Left ventricle myocardium inferior (tissue), 1 donor: ENCODE measurements at regions not wholly inside any gene's neighbourhood (a gene's known extent, or its start where the extent isn't known, plus 50 kb on each side); places are given as distances from the start of the nearest gene placed in this dataset.

Source experiments
- DNase-seq: peaks from one replicate; pipeline ENCODE4 v3.0.0-alpha.2; 2020
- H3K27ac ChIP-seq: fragments of 200-600 bp; replicated peaks from 2 replicates; pipeline ENCODE4 v1.8.0; 2021
- H3K27me3 ChIP-seq: fragments of 200-600 bp; 2 replicates; pipeline ENCODE4 v1.8.0; 2021; ENCODE audit warnings: low read depth
- H3K36me3 ChIP-seq: fragments of 200-600 bp; 2 replicates; pipeline ENCODE4 v1.8.0; 2021
- H3K4me1 ChIP-seq: fragments of 200-600 bp; 2 replicates; pipeline ENCODE4 v1.8.0; 2021
- H3K4me3 ChIP-seq: fragments of 200-600 bp; 2 replicates; pipeline ENCODE4 v1.8.0; 2021; ENCODE audit warnings: mild to moderate bottlenecking, moderate library complexity
- H3K9me3 ChIP-seq: fragments of 200-600 bp; replicated peaks from 2 replicates; pipeline ENCODE4 v1.8.0; 2021
- intact Hi-C: fragments of 100-400 bp; cut with micrococcal nuclease; formaldehyde crosslinking; loops from one replicate; pipeline ENCODE4 v1.11.0; 2022
- TF ChIP-seq, protein P1 (sequence below): fragments of 200-600 bp; IDR thresholded peaks from 2 replicates; pipeline ENCODE4 v1.8.0; 2021; ENCODE audit warnings: antibody characterized with exemption, mild to moderate bottlenecking, borderline replicate concordance
- donor health status: DM: no; HTN: yes; CAD: no; lungs with severe emphysema.

DNA sequence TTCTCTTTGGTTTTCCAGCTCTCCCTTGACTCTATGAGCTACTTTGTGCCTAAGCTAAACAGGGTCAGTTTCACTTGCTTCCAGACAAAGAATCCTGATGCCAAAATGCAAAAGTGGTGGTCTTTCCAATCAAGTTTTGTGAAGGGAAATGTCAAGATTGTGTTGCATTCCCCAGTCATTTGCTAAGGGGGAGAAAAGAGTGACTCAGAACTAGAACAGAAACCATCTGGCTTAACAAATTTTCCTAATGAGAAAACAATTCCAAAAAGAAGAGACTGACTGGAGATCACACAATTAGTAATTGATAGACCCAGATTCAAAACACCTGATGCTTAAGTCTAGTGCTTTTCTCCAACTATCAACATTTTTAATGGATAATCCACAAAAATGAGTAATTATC lies 235.1 kb upstream of the DIO2 start:
- H3K4me3 ChIP-seq = no peak overlapping the region
- H3K4me1 ChIP-seq = no peaks in the 10 kb centered on the region
- TF ChIP-seq, protein P1, sequence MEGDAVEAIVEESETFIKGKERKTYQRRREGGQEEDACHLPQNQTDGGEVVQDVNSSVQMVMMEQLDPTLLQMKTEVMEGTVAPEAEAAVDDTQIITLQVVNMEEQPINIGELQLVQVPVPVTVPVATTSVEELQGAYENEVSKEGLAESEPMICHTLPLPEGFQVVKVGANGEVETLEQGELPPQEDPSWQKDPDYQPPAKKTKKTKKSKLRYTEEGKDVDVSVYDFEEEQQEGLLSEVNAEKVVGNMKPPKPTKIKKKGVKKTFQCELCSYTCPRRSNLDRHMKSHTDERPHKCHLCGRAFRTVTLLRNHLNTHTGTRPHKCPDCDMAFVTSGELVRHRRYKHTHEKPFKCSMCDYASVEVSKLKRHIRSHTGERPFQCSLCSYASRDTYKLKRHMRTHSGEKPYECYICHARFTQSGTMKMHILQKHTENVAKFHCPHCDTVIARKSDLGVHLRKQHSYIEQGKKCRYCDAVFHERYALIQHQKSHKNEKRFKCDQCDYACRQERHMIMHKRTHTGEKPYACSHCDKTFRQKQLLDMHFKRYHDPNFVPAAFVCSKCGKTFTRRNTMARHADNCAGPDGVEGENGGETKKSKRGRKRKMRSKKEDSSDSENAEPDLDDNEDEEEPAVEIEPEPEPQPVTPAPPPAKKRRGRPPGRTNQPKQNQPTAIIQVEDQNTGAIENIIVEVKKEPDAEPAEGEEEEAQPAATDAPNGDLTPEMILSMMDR = no peak
- no peaks in the 10 kb centered on the region for H3K27me3 ChIP-seq
- no peak for DNase-seq
- H3K36me3 ChIP-seq = no peaks in the 10 kb centered on the region
- H3K27ac ChIP-seq = no peak overlapping the region
- H3K9me3 ChIP-seq = peaks cover 20% of the 10 kb centered on the region
- intact Hi-C loops = no loop called here

DNA sequence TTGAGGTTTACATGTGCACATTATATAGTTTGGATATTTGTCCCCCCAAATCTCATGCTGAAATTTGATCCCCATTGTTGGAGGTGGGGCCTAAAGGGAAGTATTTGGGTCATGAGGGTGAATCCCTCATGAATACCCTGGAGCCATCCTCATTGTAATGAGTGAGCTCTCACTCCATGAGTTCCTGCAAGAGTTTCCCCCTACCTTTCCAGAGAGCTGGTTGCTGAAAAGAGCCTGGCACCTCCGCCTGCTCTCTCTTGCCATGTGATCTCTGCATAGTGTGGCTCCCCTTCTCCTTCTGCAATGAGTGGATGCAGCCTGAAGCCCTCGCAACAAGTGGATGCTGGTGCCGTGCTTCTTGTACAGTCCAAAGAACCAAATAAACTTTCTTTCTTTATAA lies 234.3 kb upstream of the DIO2 start:
- intact Hi-C loops = no loop called here
- TF ChIP-seq, protein P1 = no peak
- Histone ChIP-seq H3K4me1 (no peaks in the 10 kb centered on the region), H3K27me3 (no peaks in the 10 kb centered on the region), H3K4me3 (no peak overlapping the region), H3K27ac (no peak overlapping the region), H3K9me3 (peaks cover 20% of the 10 kb centered on the region), H3K36me3 (no peaks in the 10 kb centered on the region)
- no peak for DNase-seq

DNA sequence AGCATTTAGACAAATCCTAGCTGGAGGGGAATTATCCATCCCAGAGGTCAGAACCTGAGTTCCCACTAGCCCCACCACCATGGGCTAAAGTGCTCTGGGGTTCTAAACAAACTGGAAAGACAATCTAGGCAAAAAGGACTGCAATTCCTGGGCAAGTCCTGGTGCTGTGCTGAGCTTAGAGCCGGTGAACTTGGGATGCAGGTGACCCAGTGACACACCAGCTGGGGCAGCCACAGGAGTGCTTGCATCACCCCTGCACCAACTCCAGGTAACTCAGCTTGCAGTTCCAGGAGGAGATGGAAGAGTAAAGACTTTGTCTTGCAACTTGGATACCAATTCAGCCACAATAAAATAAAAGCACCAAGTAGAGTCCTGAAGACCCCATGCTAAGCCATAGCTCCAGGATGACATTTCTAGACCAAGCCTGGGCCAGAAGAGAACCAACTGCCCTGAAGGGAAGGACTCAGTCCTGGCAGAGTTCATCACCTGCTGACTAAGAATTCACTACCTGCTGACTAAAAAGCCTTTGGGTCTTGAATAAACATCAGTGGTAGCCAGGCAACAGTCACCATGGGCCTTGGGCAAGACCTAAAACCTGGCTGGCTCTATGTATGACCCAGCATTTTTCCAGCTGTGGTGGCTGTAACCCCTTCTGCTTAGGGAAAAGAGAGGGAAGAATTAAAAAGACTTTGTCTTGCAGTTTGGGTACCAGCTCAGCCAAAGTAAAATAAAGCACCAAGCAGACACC lies 223.4 kb upstream of the DIO2 start:
- intact Hi-C loops = no loop called here
- Histone ChIP-seq H3K4me1 (no peaks in the 10 kb centered on the region), H3K9me3 (peaks cover 23% of the 10 kb centered on the region), H3K36me3 (no peaks in the 10 kb centered on the region), H3K27ac (no peak overlapping the region), H3K27me3 (no peaks in the 10 kb centered on the region), H3K4me3 (no peak overlapping the region)
- TF ChIP-seq, protein P1 = no peak
- DNase-seq = no peak

DNA sequence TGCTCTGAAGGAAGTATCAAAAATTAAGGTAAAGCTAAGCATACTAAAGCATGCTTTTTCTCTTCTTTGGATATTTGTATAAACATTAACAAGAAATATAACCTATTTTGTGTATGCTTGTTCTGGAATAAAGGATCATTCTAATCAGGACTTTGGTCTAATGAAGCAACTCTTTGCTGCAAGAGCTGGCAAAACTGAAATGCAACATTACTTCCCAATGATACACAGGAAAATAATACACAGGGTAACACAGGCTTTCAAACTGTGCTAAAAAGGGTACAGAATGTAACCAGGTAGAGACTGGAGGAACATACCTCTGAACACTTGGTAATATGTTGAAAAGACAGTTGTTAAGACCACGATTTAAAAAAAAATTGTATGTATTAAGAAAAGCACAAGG lies 222.5 kb upstream of the DIO2 start:
- intact Hi-C loops = no loop called here
- H3K27me3 ChIP-seq = no peaks in the 10 kb centered on the region
- TF ChIP-seq, protein P1 = no peak

DNA sequence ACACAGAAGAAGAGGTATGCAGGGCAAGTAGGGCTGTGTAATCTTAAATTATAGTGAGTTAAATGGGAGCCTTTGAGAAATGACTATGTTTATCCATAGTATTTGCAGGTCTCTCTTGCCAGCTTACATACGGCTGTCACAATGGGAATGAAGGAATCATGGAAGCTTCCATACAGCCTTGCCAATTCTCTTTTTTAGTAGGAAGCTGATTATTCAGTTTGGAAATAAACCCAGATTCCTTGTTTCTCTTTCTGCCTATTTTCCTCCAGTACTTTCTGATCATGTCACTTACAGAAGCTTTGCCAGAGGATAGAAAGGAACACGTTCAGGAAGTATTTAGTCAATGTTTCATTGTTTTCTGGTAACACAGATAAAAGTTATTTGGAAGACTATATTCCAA lies 217.4 kb upstream of the DIO2 start:
- H3K27me3 ChIP-seq = no peaks in the 10 kb centered on the region
- no peak for DNase-seq
- H3K9me3 ChIP-seq = no peaks in the 10 kb centered on the region
- no peaks in the 10 kb centered on the region for H3K4me1 ChIP-seq
- no peak overlapping the region for H3K4me3 ChIP-seq
- intact Hi-C loops = no loop called here
- H3K27ac ChIP-seq = no peak overlapping the region
- TF ChIP-seq, protein P1 = no peak
- no peaks in the 10 kb centered on the region for H3K36me3 ChIP-seq

More for the DNA sequence above, 222.5 kb upstream of the DIO2 start:
- no peak for DNase-seq
- Histone ChIP-seq H3K9me3 (peaks cover 13% of the 10 kb centered on the region), H3K27ac (no peak overlapping the region), H3K4me3 (no peak overlapping the region), H3K36me3 (no peaks in the 10 kb centered on the region), H3K4me1 (no peaks in the 10 kb centered on the region)
